ENCODE measurements at regions not wholly inside any gene's neighbourhood (a gene's known extent, or its start where the extent isn't known, plus 50 kb on each side); places are given as distances from the start of the nearest gene placed in this dataset.

GRCh38 chr2:204195498-204195897 lies 258.9 kb downstream of the ICOS start:
- no peaks in the 10 kb centered on the region for H4K20me1 ChIP-seq (ENCODE audit: insufficient read depth, low read length)
- no peak for DNase-seq (ENCODE audit: low spot score)
- no peaks in the 10 kb centered on the region for H3K4me1 ChIP-seq (ENCODE audit: insufficient read depth, low read length, poor library complexity, severe bottlenecking)
- H3K36me3 ChIP-seq (ENCODE audit: insufficient read depth, low read length): no peaks in the 10 kb centered on the region
- POLR2A ChIA-PET: no interaction called here
- H3K9me3 ChIP-seq (ENCODE audit: low read length): no peaks in the 10 kb centered on the region
- H3K4me2 ChIP-seq (ENCODE audit: low read length): no peak overlapping the region
- intact Hi-C loops (cut with micrococcal nuclease; ENCODE audit: unreplicated experiment): no loop called here
- TF ChIP-seq CTCF (conservative IDR thresholded peaks at IDR 0.05; ENCODE audit: low read length) (no peak), EZH2phosphoT487 (IDR thresholded peaks at IDR 0.05; ENCODE audit: borderline replicate concordance, low read depth, low read length) (no peak)
- H3K27ac ChIP-seq (ENCODE audit: low read depth, low read length, poor library complexity, severe bottlenecking): no peak overlapping the region
- H2AFZ ChIP-seq (ENCODE audit: low read length): no peak overlapping the region
- H3K79me2 ChIP-seq (ENCODE audit: insufficient read depth, low read depth, low read length): no peaks in the 10 kb centered on the region
- no peak overlapping the region for H3K4me3 ChIP-seq (ENCODE audit: low read depth, low read length, poor library complexity, severe bottlenecking)
- BruUV-seq (replicated peaks): no TSS peak
- CTCF ChIA-PET (ENCODE audit: unreplicated experiment): no interaction called here
- H3K9me2 ChIP-seq (ENCODE audit: insufficient read depth, low read length): no peaks in the 10 kb centered on the region

- POLR2A ChIA-PET: no interaction called here
- intact Hi-C loops (cut with micrococcal nuclease; ENCODE audit: unreplicated experiment): no loop called here
Measured at GRCh38 chr2:204197336-204198005, 260.9 kb downstream of the ICOS start.

More at GRCh38 chr2:204197336-204198005, 260.9 kb downstream of the ICOS start:
- TF ChIP-seq CTCF (conservative IDR thresholded peaks at IDR 0.05; ENCODE audit: low read length) (no peak), EZH2phosphoT487 (IDR thresholded peaks at IDR 0.05; ENCODE audit: borderline replicate concordance, low read depth, low read length) (no peak)
- H3K27ac ChIP-seq (ENCODE audit: low read depth, low read length, poor library complexity, severe bottlenecking): no peak overlapping the region
- H3K9me3 ChIP-seq (ENCODE audit: low read length): no peaks in the 10 kb centered on the region
- DNase-seq (ENCODE audit: low spot score): no peak
- no peak overlapping the region for H3K4me2 ChIP-seq (ENCODE audit: low read length)
- H3K4me3 ChIP-seq (ENCODE audit: low read depth, low read length, poor library complexity, severe bottlenecking): no peak overlapping the region
- BruUV-seq (replicated peaks): no TSS peak
- H4K20me1 ChIP-seq (ENCODE audit: insufficient read depth, low read length): no peaks in the 10 kb centered on the region
- H3K9me2 ChIP-seq (ENCODE audit: insufficient read depth, low read length): no peaks in the 10 kb centered on the region
- no peak overlapping the region for H2AFZ ChIP-seq (ENCODE audit: low read length)
- no peaks in the 10 kb centered on the region for H3K36me3 ChIP-seq (ENCODE audit: insufficient read depth, low read length)
- H3K79me2 ChIP-seq (ENCODE audit: insufficient read depth, low read depth, low read length): no peaks in the 10 kb centered on the region
- CTCF ChIA-PET (ENCODE audit: unreplicated experiment): no interaction called here
- H3K4me1 ChIP-seq (ENCODE audit: insufficient read depth, low read length, poor library complexity, severe bottlenecking): no peaks in the 10 kb centered on the region
